Mononuclear cell (primary cell): ENCODE measurements at regions not wholly inside any gene's neighbourhood (a gene's known extent, or its start where the extent isn't known, plus 50 kb on each side); places are given as distances from the start of the nearest gene placed in this dataset.
"Not testable (repeated sequence)": the region's sequence is repeated elsewhere in the genome, so short reads cannot be mapped to it uniquely, and the experiment has no call there.

ENCODE experiments used
- H3K27me3 ChIP-seq: 2 replicates; pipeline ENCODE4 v1.6.0; 2011; ENCODE audit warnings: low read length, control low read depth; ENCODE audit not compliant: insufficient read depth
- H3K4me1 ChIP-seq: 2 replicates; pipeline ENCODE4 v1.5.1; 2011; ENCODE audit warnings: mild to moderate bottlenecking, low read length, control low read depth; ENCODE audit not compliant: insufficient read depth
- H3K4me3 ChIP-seq: 2 replicates; pipeline ENCODE4 v1.5.1; 2011; ENCODE audit warnings: mild to moderate bottlenecking, low read length, moderate library complexity
- H3K9me3 ChIP-seq: 2 replicates; pipeline ENCODE4 v1.5.1; 2011; ENCODE audit warnings: low read depth, mild to moderate bottlenecking, control low read depth, low read length

GRCh38 chr6:119526561-119527230, 177.1 kb upstream of the MAN1A1 start:
- Histone ChIP-seq H3K4me3 (no peak overlapping the region), H3K4me1 (no peaks in the 10 kb centered on the region), H3K27me3 (no peaks in the 10 kb centered on the region), H3K9me3 (no peaks in the 10 kb centered on the region)

GRCh38 chr6:119524410-119524809, 174.8 kb upstream of the MAN1A1 start:
- Histone ChIP-seq H3K27me3 (no peaks in the 10 kb centered on the region), H3K4me1 (no peaks in the 10 kb centered on the region), H3K4me3 (no peak overlapping the region), H3K9me3 (no peaks in the 10 kb centered on the region)

GRCh38 chr6:119523556-119523955, 174.0 kb upstream of the MAN1A1 start:
- H3K4me1 ChIP-seq = no peaks in the 10 kb centered on the region
- H3K27me3 ChIP-seq = no peaks in the 10 kb centered on the region
- no peak overlapping the region for H3K4me3 ChIP-seq
- no peaks in the 10 kb centered on the region for H3K9me3 ChIP-seq

- Histone ChIP-seq H3K9me3 (no peaks in the 10 kb centered on the region), H3K4me3 (no peak overlapping the region), H3K27me3 (no peaks in the 10 kb centered on the region), H3K4me1 (no peaks in the 10 kb centered on the region)
Measured at GRCh38 chr6:119521251-119521650, 171.7 kb upstream of the MAN1A1 start.

- no peaks in the 10 kb centered on the region for H3K9me3 ChIP-seq
- no peaks in the 10 kb centered on the region for H3K4me1 ChIP-seq
- no peaks in the 10 kb centered on the region for H3K27me3 ChIP-seq
- no peak overlapping the region for H3K4me3 ChIP-seq
Measured at GRCh38 chr6:119517428-119517827, 167.9 kb upstream of the MAN1A1 start.

- no peaks in the 10 kb centered on the region for H3K27me3 ChIP-seq
- H3K4me3 ChIP-seq = no peak overlapping the region
- H3K4me1 ChIP-seq = no peaks in the 10 kb centered on the region
- H3K9me3 ChIP-seq = no peaks in the 10 kb centered on the region
Measured at GRCh38 chr6:119514345-119514744, 164.8 kb upstream of the MAN1A1 start.

- H3K9me3 ChIP-seq = no peaks in the 10 kb centered on the region
- H3K4me3 ChIP-seq = no peak overlapping the region
- H3K4me1 ChIP-seq = no peaks in the 10 kb centered on the region
- no peaks in the 10 kb centered on the region for H3K27me3 ChIP-seq
Measured at GRCh38 chr6:119511024-119511423, 161.5 kb upstream of the MAN1A1 start.

GRCh38 chr6:119510246-119510645, 160.7 kb upstream of the MAN1A1 start:
- Histone ChIP-seq H3K4me3 (no peak overlapping the region), H3K9me3 (no peaks in the 10 kb centered on the region), H3K27me3 (no peaks in the 10 kb centered on the region), H3K4me1 (no peaks in the 10 kb centered on the region)

GRCh38 chr6:119506631-119507174, 157.1 kb upstream of the MAN1A1 start:
- Histone ChIP-seq H3K4me1 (no peaks in the 10 kb centered on the region), H3K27me3 (no peaks in the 10 kb centered on the region), H3K4me3 (no peak overlapping the region), H3K9me3 (no peaks in the 10 kb centered on the region)

- Histone ChIP-seq H3K27me3 (no peaks in the 10 kb centered on the region), H3K4me3 (no peak overlapping the region), H3K9me3 (no peaks in the 10 kb centered on the region), H3K4me1 (no peaks in the 10 kb centered on the region)
Measured at GRCh38 chr6:119501798-119502483, 152.4 kb upstream of the MAN1A1 start.

- Histone ChIP-seq H3K27me3 (no peaks in the 10 kb centered on the region), H3K4me3 (no peak overlapping the region), H3K4me1 (no peaks in the 10 kb centered on the region), H3K9me3 (no peaks in the 10 kb centered on the region)
Measured at GRCh38 chr6:119499797-119500196, 150.2 kb upstream of the MAN1A1 start.

GRCh38 chr6:119497988-119498727, 148.6 kb upstream of the MAN1A1 start:
- Histone ChIP-seq H3K4me1 (no peaks in the 10 kb centered on the region), H3K4me3 (no peak overlapping the region), H3K9me3 (no peaks in the 10 kb centered on the region), H3K27me3 (no peaks in the 10 kb centered on the region)

GRCh38 chr6:119495230-119495683, 145.7 kb upstream of the MAN1A1 start:
- Histone ChIP-seq H3K4me3 (no peak overlapping the region), H3K4me1 (no peaks in the 10 kb centered on the region), H3K27me3 (no peaks in the 10 kb centered on the region), H3K9me3 (no peaks in the 10 kb centered on the region)

GRCh38 chr6:119493980-119494379, 144.4 kb upstream of the MAN1A1 start:
- Histone ChIP-seq H3K4me3 (no peak overlapping the region), H3K4me1 (no peaks in the 10 kb centered on the region), H3K27me3 (no peaks in the 10 kb centered on the region), H3K9me3 (no peaks in the 10 kb centered on the region)

- not testable (repeated sequence) for H3K9me3 ChIP-seq, H3K4me3 ChIP-seq, H3K27me3 ChIP-seq, H3K4me1 ChIP-seq
Measured at GRCh38 chr6:119491112-119491511, 141.6 kb upstream of the MAN1A1 start.
